GM06990 (cell line): ENCODE measurements at regions not wholly inside any gene's neighbourhood (a gene's known extent, or its start where the extent isn't known, plus 50 kb on each side); places are given as distances from the start of the nearest gene placed in this dataset.

Experiments
- DNase-seq: peaks from one replicate; pipeline ENCODE4 v3.0.0-alpha.2; 2011; ENCODE audit not compliant: insufficient read length; ENCODE audit errors: extremely low read depth
- H3K27me3 ChIP-seq: replicated peaks from 2 replicates; pipeline ENCODE4 v1.6.0; 2011; ENCODE audit warnings: low read length; ENCODE audit not compliant: control insufficient read depth, insufficient read depth
- H3K36me3 ChIP-seq: 2 replicates; pipeline ENCODE4 v1.5.1; 2011; ENCODE audit warnings: low read length; ENCODE audit not compliant: control insufficient read depth, insufficient read depth
- H3K4me3 ChIP-seq: replicated peaks from 2 replicates; pipeline ENCODE4 v1.5.1; 2011; ENCODE audit warnings: low read depth, mild to moderate bottlenecking, control low read depth, low read length
- CTCF ChIP-seq: IDR thresholded peaks from 2 replicates; pipeline ENCODE4 v1.5.1; 2011; ENCODE audit warnings: low read length, control low read depth, mild to moderate bottlenecking, inconsistent platforms; ENCODE audit not compliant: insufficient read depth, poor library complexity, severe bottlenecking

GRCh38 chr17:54838651-54839421 lies 61.8 kb upstream of the TOM1L1 start:
- no peak for TF ChIP-seq CTCF

DNA sequence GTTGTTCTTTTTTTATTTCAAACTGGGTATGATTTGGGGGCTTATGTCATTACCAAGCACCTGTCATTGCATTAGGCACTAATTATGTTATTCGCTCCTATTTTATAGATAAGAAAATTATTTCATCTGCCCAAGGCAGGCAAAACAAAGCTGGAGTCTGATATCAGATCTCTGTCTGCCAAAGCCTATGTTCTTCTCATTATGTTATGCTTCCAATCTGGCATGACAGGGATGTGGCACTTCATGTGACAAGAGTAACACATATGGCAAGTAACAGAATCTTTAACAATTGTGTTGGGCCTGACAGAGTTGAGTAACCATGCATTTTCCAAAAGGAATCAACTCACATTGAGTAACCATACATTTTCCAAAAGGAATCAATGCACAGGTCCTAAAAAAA lies 61.2 kb upstream of the TOM1L1 start:
- no peak overlapping the region for H3K4me3 ChIP-seq
- DNase-seq: no peak
- H3K36me3 ChIP-seq: no peaks in the 10 kb centered on the region
- no peak for TF ChIP-seq CTCF
- no peaks in the 10 kb centered on the region for H3K27me3 ChIP-seq

More at GRCh38 chr17:54838651-54839421, 61.8 kb upstream of the TOM1L1 start:
- DNase-seq: no peak
- no peaks in the 10 kb centered on the region for H3K27me3 ChIP-seq
- no peak overlapping the region for H3K4me3 ChIP-seq
- no peaks in the 10 kb centered on the region for H3K36me3 ChIP-seq

DNA sequence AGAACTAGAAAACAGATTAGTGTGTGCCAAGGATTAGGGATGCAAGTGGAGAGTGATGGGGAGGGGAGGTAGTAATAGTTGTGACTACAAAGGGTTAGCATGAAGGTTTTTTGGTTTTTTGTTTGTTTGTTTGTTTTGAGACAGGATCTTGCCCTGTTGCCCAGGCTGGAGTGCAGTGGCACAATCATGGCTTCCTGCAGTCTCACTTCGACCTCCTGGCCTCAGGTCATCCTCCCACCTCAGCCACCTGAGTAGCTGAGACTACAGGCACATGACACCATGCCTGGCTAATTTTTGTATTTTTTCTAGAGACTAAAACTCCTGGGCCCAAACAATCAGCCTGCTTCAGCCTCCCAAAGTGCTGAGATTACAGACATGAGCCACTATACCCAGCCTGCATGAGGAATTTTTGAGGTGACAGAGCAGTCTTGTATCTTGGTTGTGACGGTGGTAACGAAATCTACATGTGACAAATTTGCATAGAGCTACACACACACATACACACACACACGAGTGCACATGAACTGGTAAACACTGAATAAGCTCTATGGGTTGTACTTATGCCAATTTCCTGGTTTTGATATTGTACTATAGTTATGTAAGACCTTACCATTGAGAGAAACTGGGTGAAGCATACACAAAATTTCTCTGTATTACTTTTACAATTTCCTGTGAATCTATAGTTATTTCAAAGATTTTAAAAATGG lies 59.6 kb upstream of the TOM1L1 start:
- H3K27me3 ChIP-seq: no peaks in the 10 kb centered on the region

DNA sequence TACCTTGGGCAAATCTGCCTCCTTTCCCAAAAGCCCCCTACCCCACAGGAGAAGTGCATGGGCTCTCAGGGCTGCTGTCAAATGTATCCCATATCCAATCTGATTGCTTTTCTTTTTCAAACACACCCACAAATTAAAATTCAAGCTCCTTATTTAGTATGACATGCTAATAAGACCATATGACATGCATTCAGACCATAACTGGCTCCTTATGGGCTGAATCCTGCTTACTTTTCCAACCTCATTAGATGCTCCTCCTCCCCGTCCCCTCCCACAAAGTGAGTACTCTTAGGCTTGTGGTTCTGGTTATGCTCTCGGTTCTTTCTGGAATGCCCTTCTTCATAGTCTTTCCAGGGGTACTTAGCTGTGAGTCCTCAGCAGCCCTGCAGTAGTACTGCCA lies 59.0 kb upstream of the TOM1L1 start:
- TF ChIP-seq CTCF: no peak
- Histone ChIP-seq H3K27me3 (no peaks in the 10 kb centered on the region), H3K4me3 (no peak overlapping the region), H3K36me3 (no peaks in the 10 kb centered on the region)
- DNase-seq: no peak

More for the DNA sequence above, 59.6 kb upstream of the TOM1L1 start:
- Histone ChIP-seq H3K36me3 (no peaks in the 10 kb centered on the region), H3K4me3 (no peak overlapping the region)
- TF ChIP-seq CTCF: no peak
- no peak for DNase-seq

DNA sequence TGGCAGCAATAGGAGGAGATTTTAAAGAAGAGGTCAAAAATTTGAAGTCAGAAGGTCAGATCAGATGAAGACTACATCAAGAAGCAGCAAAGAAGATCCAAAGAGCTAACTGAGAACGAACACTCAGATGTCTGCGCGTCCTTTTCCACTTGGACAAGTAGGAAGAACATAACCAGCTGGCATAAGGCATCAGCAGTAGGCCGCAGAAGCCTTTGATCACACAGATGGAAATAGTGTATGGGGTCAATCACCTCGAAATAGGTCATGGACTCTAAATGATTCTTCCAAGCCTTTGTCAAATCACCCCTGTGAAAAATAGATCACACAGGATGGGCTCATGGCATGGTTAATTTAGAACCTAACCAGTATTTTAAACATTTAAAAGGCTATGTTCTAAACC lies 56.4 kb upstream of the TOM1L1 start:
- no peaks in the 10 kb centered on the region for H3K27me3 ChIP-seq
- no peak for TF ChIP-seq CTCF
- no peak overlapping the region for H3K4me3 ChIP-seq
- H3K36me3 ChIP-seq: no peaks in the 10 kb centered on the region
- DNase-seq: no peak
